AG09309 (cell line): ENCODE measurements at regions not wholly inside any gene's neighbourhood (a gene's known extent, or its start where the extent isn't known, plus 50 kb on each side); places are given as distances from the start of the nearest gene placed in this dataset.

ENCODE experiments used
- DNase-seq: peaks from one replicate; pipeline ENCODE4 v3.0.0-alpha.2; 2010; ENCODE audit warnings: low read depth
- H3K4me3 ChIP-seq: 2 replicates; pipeline ENCODE4 v1.5.1; 2011; ENCODE audit warnings: mild to moderate bottlenecking, low read depth, low read length, moderate library complexity; ENCODE audit not compliant: control insufficient read depth
- TF ChIP-seq, protein P1 (sequence below): IDR thresholded peaks from 2 replicates; pipeline ENCODE4 v1.5.1; 2011; ENCODE audit warnings: mild to moderate bottlenecking, low read depth, low read length, inconsistent platforms; ENCODE audit not compliant: insufficient read depth, control insufficient read depth; ENCODE audit errors: missing control alignments

GRCh38 chr18:76064998-76065397 lies 430.0 kb downstream of the ZNF516 start:
- H3K4me3 ChIP-seq: no peak overlapping the region
- DNase-seq: no peak
- TF ChIP-seq, protein P1, sequence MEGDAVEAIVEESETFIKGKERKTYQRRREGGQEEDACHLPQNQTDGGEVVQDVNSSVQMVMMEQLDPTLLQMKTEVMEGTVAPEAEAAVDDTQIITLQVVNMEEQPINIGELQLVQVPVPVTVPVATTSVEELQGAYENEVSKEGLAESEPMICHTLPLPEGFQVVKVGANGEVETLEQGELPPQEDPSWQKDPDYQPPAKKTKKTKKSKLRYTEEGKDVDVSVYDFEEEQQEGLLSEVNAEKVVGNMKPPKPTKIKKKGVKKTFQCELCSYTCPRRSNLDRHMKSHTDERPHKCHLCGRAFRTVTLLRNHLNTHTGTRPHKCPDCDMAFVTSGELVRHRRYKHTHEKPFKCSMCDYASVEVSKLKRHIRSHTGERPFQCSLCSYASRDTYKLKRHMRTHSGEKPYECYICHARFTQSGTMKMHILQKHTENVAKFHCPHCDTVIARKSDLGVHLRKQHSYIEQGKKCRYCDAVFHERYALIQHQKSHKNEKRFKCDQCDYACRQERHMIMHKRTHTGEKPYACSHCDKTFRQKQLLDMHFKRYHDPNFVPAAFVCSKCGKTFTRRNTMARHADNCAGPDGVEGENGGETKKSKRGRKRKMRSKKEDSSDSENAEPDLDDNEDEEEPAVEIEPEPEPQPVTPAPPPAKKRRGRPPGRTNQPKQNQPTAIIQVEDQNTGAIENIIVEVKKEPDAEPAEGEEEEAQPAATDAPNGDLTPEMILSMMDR: no peak

GRCh38 chr18:76058146-76058545 lies 436.9 kb downstream of the ZNF516 start:
- DNase-seq: no peak
- H3K4me3 ChIP-seq: no peak overlapping the region
- TF ChIP-seq, protein P1: no peak

- no peak for DNase-seq
- H3K4me3 ChIP-seq: no peak overlapping the region
- TF ChIP-seq, protein P1: no peak
Measured at GRCh38 chr18:76057386-76057785, 437.7 kb downstream of the ZNF516 start.

DNA sequence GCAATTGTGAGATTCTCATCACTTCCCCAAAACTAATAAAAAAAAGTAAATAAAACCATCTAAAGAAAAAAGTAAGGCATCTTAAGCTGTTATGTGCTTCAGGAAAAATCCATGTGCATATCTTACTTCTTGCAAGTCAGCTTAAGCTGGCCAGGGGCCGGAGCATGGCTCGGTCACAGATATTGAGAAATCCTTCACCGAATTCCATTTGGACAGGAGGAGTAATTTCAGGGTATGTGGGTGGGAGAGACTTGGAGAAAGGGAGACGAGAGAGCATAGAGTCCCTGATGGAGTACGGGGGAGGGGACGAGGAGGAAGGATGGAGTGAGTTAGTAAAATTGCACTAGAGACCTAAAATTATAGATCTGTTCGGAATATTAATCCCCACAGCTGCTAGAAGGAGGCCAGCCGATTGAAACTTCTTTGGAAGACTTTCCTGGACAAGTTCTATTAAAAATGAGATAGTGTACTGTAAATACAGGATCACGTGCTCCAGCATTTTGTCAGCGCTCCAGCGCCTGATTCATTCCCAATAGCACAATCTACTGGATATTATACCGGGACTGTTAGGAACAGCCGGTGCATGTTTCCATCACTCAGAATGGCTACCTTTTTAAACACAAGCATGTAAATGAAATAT lies 438.5 kb downstream of the ZNF516 start:
- no peak overlapping the region for H3K4me3 ChIP-seq
- TF ChIP-seq, protein P1: no peak
- DNase-seq: no peak

DNA sequence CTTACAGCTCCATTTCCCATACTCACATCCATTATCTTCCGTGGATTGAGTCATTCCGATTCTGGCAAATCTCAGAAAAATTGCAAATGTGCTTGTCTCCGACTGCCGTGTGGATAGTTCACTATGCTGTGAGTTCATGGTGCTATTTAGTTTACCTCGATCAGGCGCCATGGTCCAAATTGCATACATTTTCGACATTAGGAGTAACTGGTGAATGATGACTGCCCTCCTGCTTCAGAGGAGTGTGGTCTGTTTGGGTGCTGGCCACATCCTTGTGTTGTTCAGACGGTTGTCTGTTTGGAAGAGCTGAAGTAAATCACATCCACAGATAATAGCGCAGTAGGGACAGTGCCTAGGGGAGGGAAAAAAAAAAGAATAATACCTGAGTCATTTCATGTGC lies 439.5 kb downstream of the ZNF516 start:
- TF ChIP-seq, protein P1: no peak
- no peak overlapping the region for H3K4me3 ChIP-seq

GRCh38 chr18:76055025-76055424 lies 440.0 kb downstream of the ZNF516 start:
- TF ChIP-seq, protein P1: no peak

More for the DNA sequence above, 439.5 kb downstream of the ZNF516 start:
- DNase-seq: no peak

More at GRCh38 chr18:76055025-76055424, 440.0 kb downstream of the ZNF516 start:
- no peak overlapping the region for H3K4me3 ChIP-seq
- no peak for DNase-seq
